NCI-H1417 treated with DMSO at 0.1 percent for 48 hours (cell line): ENCODE measurements at regions not wholly inside any gene's neighbourhood (a gene's known extent, or its start where the extent isn't known, plus 50 kb on each side); places are given as distances from the start of the nearest gene placed in this dataset.
"Not testable (repeated sequence)": the region's sequence is repeated elsewhere in the genome, so short reads cannot be mapped to it uniquely, and the experiment has no call there.

ENCODE experiments used
- DNase-seq: peaks from one replicate; lab custom pipeline; 2025; lab: John Stamatoyannopoulos, UW

- DNase-seq, result no peak
Observed at GRCh38 chr14:30069536-30069935, 141.9 kb upstream of the PRKD1 start.

GRCh38 chr14:30072454-30072853 is 144.8 kb upstream of the PRKD1 start:
- not testable (repeated sequence) for DNase-seq

GRCh38 chr14:30077946-30078345 is 150.3 kb upstream of the PRKD1 start:
- DNase-seq, result no peak

- no peak for DNase-seq
Observed at GRCh38 chr14:30078811-30079402, 151.3 kb upstream of the PRKD1 start.

GRCh38 chr14:30082486-30082885 is 154.8 kb upstream of the PRKD1 start:
- DNase-seq, result no peak

GRCh38 chr14:30084811-30085210 is 157.2 kb upstream of the PRKD1 start:
- DNase-seq, result no peak

- no peak for DNase-seq
Observed at GRCh38 chr14:30085943-30086342, 158.3 kb upstream of the PRKD1 start.

GRCh38 chr14:30088620-30089019 is 161.0 kb upstream of the PRKD1 start:
- no peak for DNase-seq

GRCh38 chr14:30108975-30109700 is 181.5 kb upstream of the PRKD1 start:
- DNase-seq, result no peak

GRCh38 chr14:30114051-30114450 is 186.4 kb upstream of the PRKD1 start:
- DNase-seq, result no peak

- DNase-seq, result no peak
Observed at GRCh38 chr14:30115756-30116155, 188.1 kb upstream of the PRKD1 start.

- DNase-seq, result no peak
Observed at GRCh38 chr14:30118992-30119640, 191.5 kb upstream of the PRKD1 start.

- DNase-seq, result no peak
Observed at GRCh38 chr14:30125322-30125979, 197.8 kb upstream of the PRKD1 start.

GRCh38 chr14:30129807-30130206 is 202.2 kb upstream of the PRKD1 start:
- no peak for DNase-seq

- no peak for DNase-seq
Observed at GRCh38 chr14:30131581-30132097, 204.0 kb upstream of the PRKD1 start.

GRCh38 chr14:30132196-30132595 is 204.5 kb upstream of the PRKD1 start:
- DNase-seq, result no peak

- peak; percentile 95 for DNase-seq
Observed at GRCh38 chr14:30134936-30135335, 207.3 kb upstream of the PRKD1 start.

GRCh38 chr14:30138567-30138966 is 210.9 kb upstream of the PRKD1 start:
- peak; percentile 9 for DNase-seq

GRCh38 chr14:30142216-30142615 is 214.6 kb upstream of the PRKD1 start:
- no peak for DNase-seq

GRCh38 chr14:30143627-30144026 is 216.0 kb upstream of the PRKD1 start:
- no peak for DNase-seq

- no peak for DNase-seq
Observed at GRCh38 chr14:30153717-30154116, 226.1 kb upstream of the PRKD1 start.

- DNase-seq, result peak; percentile 65
Observed at GRCh38 chr14:30156571-30156970, 228.9 kb upstream of the PRKD1 start.

GRCh38 chr14:30158299-30158698 is 230.7 kb upstream of the PRKD1 start:
- no peak for DNase-seq
